Heart right ventricle (tissue), 16 donors: ENCODE measurements at regions not wholly inside any gene's neighbourhood (a gene's known extent, or its start where the extent isn't known, plus 50 kb on each side); places are given as distances from the start of the nearest gene placed in this dataset.
A peak's percentile ranks its signal among the peaks of the same experiment; 100 is the strongest.

Experiments
- ATAC-seq, 8 donors: fragments of 200-7000 bp; cut with Tn5 transposase; one replicate each; pipeline ENCODE4 v1.9.1; 2020; ENCODE audit warnings: mild to moderate bottlenecking in 8 of 8, moderate library complexity in 8 of 8, moderate number of reproducible peaks in 1 of 8
- DNase-seq, 2 donors: peaks; one replicate each; pipeline ENCODE4 v3.0.0-alpha.2; 2020
- H3K27ac ChIP-seq, 10 donors: fragments of 200-600 bp; sonication (generic) in 2 of 10; one replicate each; pipeline versions ENCODE4 v1.5.0 to v1.8.0; 2020 to 2022; ENCODE audit warnings: mild to moderate bottlenecking in 3 of 10
- H3K27me3 ChIP-seq, 7 donors: fragments of 200-600 bp; one replicate each; pipeline ENCODE4 v1.8.0; 2021 to 2022; ENCODE audit warnings: mild to moderate bottlenecking in 2 of 7
- H3K36me3 ChIP-seq, 9 donors: fragments of 200-600 bp; sonication (generic) in 1 of 9; one replicate each; pipeline versions ENCODE4 v1.5.0 to v1.8.0; 2020 to 2022; ENCODE audit warnings: mild to moderate bottlenecking in 2 of 9
- H3K4me1 ChIP-seq, 9 donors: fragments of 200-600 bp; sonication (generic) in 1 of 9; one replicate each; pipeline versions ENCODE4 v1.5.0 to v1.8.0; 2020 to 2022; ENCODE audit warnings: mild to moderate bottlenecking in 4 of 9
- H3K4me3 ChIP-seq, 10 donors: fragments of 200-600 bp; sonication (generic) in 2 of 10; one replicate each; pipeline versions ENCODE4 v1.5.0 to v1.8.0; 2020 to 2022; ENCODE audit warnings: mild to moderate bottlenecking in 7 of 10, moderate library complexity in 2 of 10
- H3K9me3 ChIP-seq, 11 donors: fragments of 200-600 bp in 10 of 11; sonication (generic) in 2 of 11; one replicate each; pipeline versions ENCODE4 v1.5.0 to v1.8.0; 2013 to 2022; ENCODE audit warnings: mild to moderate bottlenecking in 2 of 11, control low read depth in 1 of 11, moderate library complexity in 1 of 11
- WGBS, 2 donors: extraction: QIAGEN DNeasy Blood & Tissue Kit; methylation state at CpG; one replicate each; pipeline ENCODE4 v1.1.7; 2013; ENCODE audit warnings: inconsistent platforms in 1 of 2; 5-methylcytosine and 5-hydroxymethylcytosine counted together
- intact Hi-C, 10 donors: fragments of 100-400 bp; cut with DNase I; formaldehyde crosslinking; loops; one replicate each; pipeline versions ENCODE4 v1.11.1 to v1.14.2; 2022
- TF ChIP-seq, protein P1 (sequence below), 9 donors: fragments of 200-600 bp; sonication (generic) in 2 of 9; IDR thresholded peaks; one replicate each; pipeline versions ENCODE4 v1.5.0 to v1.8.0; 2021 to 2022; ENCODE audit warnings: antibody characterized with exemption in 9 of 9, mild to moderate bottlenecking in 5 of 9, moderate library complexity in 1 of 9
- donor health status: Arrhythmogenic right ventricular cardiomyopathy.
- donor health status: ischemic (EF 13 %, LVEDD 7.1; RV severe dilation, severe dysfunction).
- donor health status: healthy with polysubstance abuse.
- donor health status: DM: no; HTN: yes; CAD: no.
- donor health status: DM: no; HTN: no; CAD: no.
- donor health status: ischemic (EF 25% LVEDD 6.9; RV normal size, moderate dysfunction).
- donor health status: ischemic (EF 25% LVEDD 5.7; RV mildly dilated, moderate dysfunction).
- donor health status: healthy.
- donor health status: DM: yes; HTN: yes; CAD: no.
- donor health status: Ischemic cardiomyopathy.
- donor health status: ischemic (EF 35%, LVEDD 5.7; RV mildly dilated, moderate dysfunction).
- donor health status: nonischemic (EF 11% LVEDD 7.7; RV severe dilation, severe dysfunction).
- donor health status: DM: yes; HTN: yes; CAD: no.
- donor health status: PGD.
- donor health status: ischemic (EF 29% LVEDD 5.4; RV normal size, mild dysfunction).
- donor health status: nonischemic (EF 23%, LVEDD 6.1; RV moderate dilation, normal function).

- H3K36me3 ChIP-seq: no peaks in the 10 kb centered on the region
- H3K4me1 ChIP-seq: peaks cover 0 to 42% (median 0%) of the 10 kb centered on the region in 9 donors
- TF ChIP-seq, protein P1, sequence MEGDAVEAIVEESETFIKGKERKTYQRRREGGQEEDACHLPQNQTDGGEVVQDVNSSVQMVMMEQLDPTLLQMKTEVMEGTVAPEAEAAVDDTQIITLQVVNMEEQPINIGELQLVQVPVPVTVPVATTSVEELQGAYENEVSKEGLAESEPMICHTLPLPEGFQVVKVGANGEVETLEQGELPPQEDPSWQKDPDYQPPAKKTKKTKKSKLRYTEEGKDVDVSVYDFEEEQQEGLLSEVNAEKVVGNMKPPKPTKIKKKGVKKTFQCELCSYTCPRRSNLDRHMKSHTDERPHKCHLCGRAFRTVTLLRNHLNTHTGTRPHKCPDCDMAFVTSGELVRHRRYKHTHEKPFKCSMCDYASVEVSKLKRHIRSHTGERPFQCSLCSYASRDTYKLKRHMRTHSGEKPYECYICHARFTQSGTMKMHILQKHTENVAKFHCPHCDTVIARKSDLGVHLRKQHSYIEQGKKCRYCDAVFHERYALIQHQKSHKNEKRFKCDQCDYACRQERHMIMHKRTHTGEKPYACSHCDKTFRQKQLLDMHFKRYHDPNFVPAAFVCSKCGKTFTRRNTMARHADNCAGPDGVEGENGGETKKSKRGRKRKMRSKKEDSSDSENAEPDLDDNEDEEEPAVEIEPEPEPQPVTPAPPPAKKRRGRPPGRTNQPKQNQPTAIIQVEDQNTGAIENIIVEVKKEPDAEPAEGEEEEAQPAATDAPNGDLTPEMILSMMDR (IDR thresholded peaks at IDR 0.05): no peak
- intact Hi-C loops: loop anchor here in 7 of 10 donors (5.0 to 10.0 kb wide), 5 partner anchors 357 to 887 kb away; partner anchors contain the start of gene TLE3 (in 2 of the 7)
- H3K27me3 ChIP-seq: peaks cover 0 to 23% (median 10%) of the 10 kb centered on the region in 7 donors
- no peaks in the 10 kb centered on the region for H3K9me3 ChIP-seq
- DNase-seq (no peak), ATAC-seq (no peak)
- WGBS, 2 donors: 76 to 79% methylated on average over 1 of the region's 1 CpG
- no peak overlapping the region for H3K4me3 ChIP-seq
- peak overlapping the region in 1 of 10 donors; percentile 60 for H3K27ac ChIP-seq
Observed at GRCh38 chr15:70461992-70462391, 301.4 kb downstream of the UACA start.

DNA sequence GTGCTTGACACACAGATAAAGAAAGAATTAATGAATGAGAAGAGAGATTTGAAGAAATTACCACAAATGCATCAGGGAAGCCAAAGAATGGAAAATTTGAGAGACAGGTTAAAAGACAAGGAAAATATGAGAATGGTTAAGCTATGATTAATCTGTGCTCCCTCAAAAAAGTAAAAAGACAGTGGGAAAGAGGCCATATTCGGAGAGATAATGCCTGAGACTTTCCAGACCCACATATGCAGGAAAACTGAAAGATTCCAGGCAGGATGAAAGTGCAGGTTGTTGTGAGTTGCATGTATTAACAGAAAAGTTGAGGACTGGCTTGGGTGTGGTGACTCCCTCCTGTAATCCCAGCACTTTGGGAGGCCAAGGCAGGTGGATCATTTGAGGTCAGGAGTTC lies 302.3 kb downstream of the UACA start:
- intact Hi-C loops: loop anchor here in 7 of 10 donors (5.0 to 10.0 kb wide), 5 partner anchors 356 to 886 kb away; partner anchors contain the start of gene TLE3 (in 2 of the 7)
- no peak for ATAC-seq
- H3K27ac ChIP-seq: no peak overlapping the region
- peaks cover 0 to 39% (median 0%) of the 10 kb centered on the region in 9 donors for H3K4me1 ChIP-seq
- DNase-seq: no peak
- 53 to 65% methylated on average over 1 of the region's 1 CpG for WGBS, 2 donors
- peaks cover 0 to 20% (median 10%) of the 10 kb centered on the region in 7 donors for H3K27me3 ChIP-seq
- TF ChIP-seq, protein P1 (IDR thresholded peaks at IDR 0.05): no peak
- no peaks in the 10 kb centered on the region for H3K9me3 ChIP-seq
- H3K36me3 ChIP-seq: no peaks in the 10 kb centered on the region
- H3K4me3 ChIP-seq: no peak overlapping the region

- Histone ChIP-seq H3K27ac (no peak overlapping the region), H3K9me3 (no peaks in the 10 kb centered on the region), H3K4me1 (peaks cover 0 to 39% (median 0%) of the 10 kb centered on the region in 9 donors), H3K4me3 (no peak overlapping the region), H3K27me3 (peaks cover 0 to 11% (median 0%) of the 10 kb centered on the region in 7 donors), H3K36me3 (no peaks in the 10 kb centered on the region)
- WGBS, 2 donors: 95 to 97% methylated on average over 4 of the region's 4 CpGs
- no peak for DNase-seq
- TF ChIP-seq, protein P1 (IDR thresholded peaks at IDR 0.05): no peak
- ATAC-seq: peak in 2 of 8 donors; percentile 6 to 8
- intact Hi-C loops: no loop called here
Observed at GRCh38 chr15:70459312-70459711, 304.0 kb downstream of the UACA start.

- intact Hi-C loops: loop anchor here in 1 of 10 donors (2.0 kb wide), 1 partner anchor 73 kb away; no protein-coding TSS in a partner anchor
- TF ChIP-seq, protein P1 (IDR thresholded peaks at IDR 0.05): no peak
- H3K4me1 ChIP-seq: no peaks in the 10 kb centered on the region
- H3K27me3 ChIP-seq: peaks cover 0 to under 1% (median 0%) of the 10 kb centered on the region in 7 donors
- no peaks in the 10 kb centered on the region for H3K9me3 ChIP-seq
- H3K36me3 ChIP-seq: no peaks in the 10 kb centered on the region
- DNase-seq (no peak), ATAC-seq (no peak)
- no peak overlapping the region for H3K4me3 ChIP-seq
- no peak overlapping the region for H3K27ac ChIP-seq
- WGBS, 2 donors: 87 to 90% methylated on average over 5 of the region's 5 CpGs
Observed at GRCh38 chr15:70453766-70454165, 309.6 kb downstream of the UACA start.
